Fibroblast of pulmonary artery (primary cell): ENCODE measurements at regions not wholly inside any gene's neighbourhood (a gene's known extent, or its start where the extent isn't known, plus 50 kb on each side); places are given as distances from the start of the nearest gene placed in this dataset.

Source experiments
- DNase-seq: peaks from one replicate; pipeline ENCODE4 v3.0.0-alpha.2; 2010; ENCODE audit warnings: low read depth
- H3K4me3 ChIP-seq: replicated peaks from 2 replicates; pipeline ENCODE4 v1.5.1; 2011; ENCODE audit warnings: low read depth, mild to moderate bottlenecking, control low read depth, low read length, moderate library complexity
- TF ChIP-seq, protein P1 (sequence below): IDR thresholded peaks from 2 replicates; pipeline ENCODE4 v1.5.1; 2011; ENCODE audit warnings: mild to moderate bottlenecking, control low read depth, low read length, inconsistent platforms; ENCODE audit errors: missing control alignments

DNA sequence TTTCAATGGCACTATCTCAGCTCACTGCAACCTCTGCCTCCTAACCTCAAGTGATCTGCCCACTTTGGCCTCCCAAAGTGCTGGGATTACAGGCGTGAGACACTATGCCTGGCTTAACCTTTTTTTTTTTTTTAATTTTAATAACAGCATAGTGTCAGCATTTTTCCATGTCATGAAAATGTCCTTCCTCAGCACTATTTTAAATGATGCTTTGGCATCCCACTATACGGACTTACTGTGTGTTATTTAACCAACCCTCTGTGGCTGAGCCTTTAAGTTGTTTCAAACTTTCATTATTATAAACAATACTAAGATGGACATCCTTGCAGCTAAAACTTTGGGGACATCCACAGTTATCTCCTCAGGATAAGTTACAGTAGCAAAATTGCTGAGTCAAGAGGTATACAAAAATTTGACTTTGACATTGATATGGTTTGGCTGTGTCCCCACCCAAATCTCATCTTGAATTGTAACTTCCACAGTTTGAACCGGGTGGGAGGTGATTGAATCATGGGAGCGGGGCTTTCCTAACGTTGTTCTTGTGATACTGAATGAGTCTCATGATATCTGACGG, 123.8 kb upstream of the JARID2 start:
- TF ChIP-seq, protein P1, sequence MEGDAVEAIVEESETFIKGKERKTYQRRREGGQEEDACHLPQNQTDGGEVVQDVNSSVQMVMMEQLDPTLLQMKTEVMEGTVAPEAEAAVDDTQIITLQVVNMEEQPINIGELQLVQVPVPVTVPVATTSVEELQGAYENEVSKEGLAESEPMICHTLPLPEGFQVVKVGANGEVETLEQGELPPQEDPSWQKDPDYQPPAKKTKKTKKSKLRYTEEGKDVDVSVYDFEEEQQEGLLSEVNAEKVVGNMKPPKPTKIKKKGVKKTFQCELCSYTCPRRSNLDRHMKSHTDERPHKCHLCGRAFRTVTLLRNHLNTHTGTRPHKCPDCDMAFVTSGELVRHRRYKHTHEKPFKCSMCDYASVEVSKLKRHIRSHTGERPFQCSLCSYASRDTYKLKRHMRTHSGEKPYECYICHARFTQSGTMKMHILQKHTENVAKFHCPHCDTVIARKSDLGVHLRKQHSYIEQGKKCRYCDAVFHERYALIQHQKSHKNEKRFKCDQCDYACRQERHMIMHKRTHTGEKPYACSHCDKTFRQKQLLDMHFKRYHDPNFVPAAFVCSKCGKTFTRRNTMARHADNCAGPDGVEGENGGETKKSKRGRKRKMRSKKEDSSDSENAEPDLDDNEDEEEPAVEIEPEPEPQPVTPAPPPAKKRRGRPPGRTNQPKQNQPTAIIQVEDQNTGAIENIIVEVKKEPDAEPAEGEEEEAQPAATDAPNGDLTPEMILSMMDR = no peak
- DNase-seq = no peak
- H3K4me3 ChIP-seq = no peak overlapping the region

DNA sequence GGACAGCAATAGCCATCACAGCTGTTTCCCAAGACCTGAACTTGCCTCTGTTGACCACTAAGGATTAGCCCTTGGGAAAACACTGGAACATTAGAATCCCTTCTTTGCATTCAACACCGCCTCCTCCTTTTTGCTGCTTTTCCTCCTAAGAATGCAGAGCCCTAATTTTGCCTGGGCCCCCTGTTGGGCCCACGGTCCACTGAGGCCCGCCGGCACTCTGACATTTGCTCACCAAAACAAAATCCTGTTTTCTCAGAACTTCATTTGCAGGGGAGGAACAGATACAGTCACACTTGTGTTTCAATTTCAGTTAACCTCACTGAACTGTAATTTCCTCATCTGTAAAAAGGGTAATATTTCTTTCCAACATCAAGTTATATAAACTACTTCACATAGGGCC, 116.0 kb upstream of the JARID2 start:
- TF ChIP-seq, protein P1 = no peak
- H3K4me3 ChIP-seq = no peak overlapping the region
- no peak for DNase-seq

DNA sequence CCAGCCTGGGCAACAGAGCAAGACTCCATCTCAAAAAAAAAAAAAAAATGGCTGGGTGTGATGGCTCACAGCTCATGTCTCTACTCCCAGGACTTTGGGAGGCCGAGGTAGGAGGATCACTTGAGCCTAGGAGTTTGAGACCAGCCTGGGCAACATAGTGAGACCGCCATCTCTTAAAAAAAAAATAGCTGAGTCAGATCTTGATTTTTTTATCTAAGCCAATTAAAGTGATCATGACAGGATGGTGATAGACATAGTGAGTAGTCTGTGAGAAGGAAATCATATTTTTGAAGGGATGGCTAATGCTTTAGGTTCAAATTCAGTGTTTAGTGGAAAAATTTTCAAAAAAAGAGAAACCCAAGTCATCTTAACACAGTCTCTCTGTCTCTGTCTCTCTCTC, 114.6 kb upstream of the JARID2 start:
- DNase-seq = no peak
- TF ChIP-seq, protein P1 = no peak
- no peak overlapping the region for H3K4me3 ChIP-seq

DNA sequence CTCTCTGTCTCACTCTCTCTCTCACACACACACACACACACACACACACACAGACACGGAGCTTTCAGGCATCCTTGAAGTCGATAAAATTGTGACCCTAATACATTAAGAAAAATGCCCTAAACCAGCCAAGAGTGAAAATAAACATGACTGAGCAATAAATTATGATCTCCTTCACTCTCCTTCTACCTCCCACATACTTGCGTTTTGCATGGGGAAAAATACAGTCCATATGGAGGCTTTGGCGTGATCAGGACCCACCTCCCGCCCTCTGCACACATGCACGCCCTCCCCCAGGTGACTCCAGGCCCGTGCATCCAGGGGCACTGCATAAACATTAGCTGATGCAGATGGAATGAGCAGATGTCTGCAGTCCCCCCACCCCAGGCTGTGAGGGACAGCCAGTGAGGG, 114.2 kb upstream of the JARID2 start:
- DNase-seq = no peak
- TF ChIP-seq, protein P1 = no peak
- no peak overlapping the region for H3K4me3 ChIP-seq

DNA sequence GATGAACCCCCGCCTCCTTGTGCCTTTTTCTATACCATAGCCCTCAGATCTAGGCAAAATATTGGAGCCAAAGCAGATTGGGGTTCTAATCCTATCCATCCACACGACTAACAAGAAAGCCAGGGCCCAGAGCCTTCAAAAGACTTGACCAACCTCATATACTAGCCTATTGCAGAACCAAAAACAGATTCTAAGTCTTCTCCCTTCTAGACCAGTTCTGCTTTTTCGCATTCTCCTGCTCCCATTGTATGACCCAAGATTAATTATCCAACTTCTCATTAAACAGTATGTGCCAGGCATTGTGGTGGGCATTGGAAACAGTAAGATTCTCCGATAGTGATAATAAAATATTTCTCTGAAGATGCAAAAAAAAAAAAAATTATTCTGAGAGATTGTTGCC, 113.7 kb upstream of the JARID2 start:
- no peak overlapping the region for H3K4me3 ChIP-seq
- TF ChIP-seq, protein P1 = no peak
- DNase-seq = no peak

DNA sequence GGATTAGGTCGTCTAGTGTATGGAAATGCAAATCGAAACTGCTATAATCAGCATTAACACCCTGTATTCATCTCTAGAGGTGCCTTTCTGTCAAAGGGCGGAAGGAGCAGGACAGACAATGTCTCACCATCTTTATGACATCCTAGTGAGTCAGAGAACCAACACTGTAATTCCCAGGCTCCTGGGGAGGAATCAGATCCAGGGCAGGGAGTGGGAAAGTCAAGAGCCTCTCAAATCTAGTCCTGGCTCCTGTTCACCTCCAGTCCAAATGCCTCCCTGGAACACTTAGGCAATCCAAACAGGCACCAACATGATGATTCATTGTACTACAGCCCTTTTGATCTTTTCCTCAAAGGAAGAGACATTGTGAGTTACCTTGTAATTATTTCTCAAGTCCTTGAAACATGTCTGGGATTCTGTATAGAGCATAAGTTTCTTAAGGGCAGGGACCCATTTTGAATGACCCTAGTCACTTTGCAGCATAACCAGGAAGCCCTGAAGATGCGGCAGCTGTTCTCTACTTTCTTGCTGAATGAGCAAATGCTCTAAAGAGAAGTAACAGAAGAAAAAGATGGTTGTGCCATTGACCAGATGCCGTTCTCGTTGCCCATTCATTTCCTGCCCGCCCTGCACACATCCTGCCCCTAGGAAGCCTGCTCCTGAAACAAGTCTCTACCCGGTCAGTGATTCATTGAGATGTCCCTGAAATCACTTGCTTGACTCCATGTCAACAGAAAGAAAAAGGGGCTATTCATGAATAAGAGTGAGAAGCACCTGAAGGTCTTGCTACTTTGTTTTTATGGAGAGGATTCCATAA, 112.8 kb upstream of the JARID2 start:
- no peak overlapping the region for H3K4me3 ChIP-seq
- peak; percentile 56 for DNase-seq
- TF ChIP-seq, protein P1 = no peak
